GM19351 (cell line): ENCODE measurements at regions not wholly inside any gene's neighbourhood (a gene's known extent, or its start where the extent isn't known, plus 50 kb on each side); places are given as distances from the start of the nearest gene placed in this dataset.
A peak's percentile ranks its signal among the peaks of the same experiment; 100 is the strongest.

Experiments
- ATAC-seq: cut with Tn5 transposase; IDR thresholded peaks from one replicate; pipeline ENCODE4 v1.9.1; 2021; ENCODE audit warnings: mild to moderate bottlenecking, moderate library complexity; ENCODE audit not compliant: unreplicated experiment

GRCh38 chr6:150711061-150711460 is 111.4 kb downstream of the PLEKHG1 start:
- ATAC-seq: no peak

- ATAC-seq: no peak
Observed at GRCh38 chr6:150711584-150712504, 112.2 kb downstream of the PLEKHG1 start.

DNA sequence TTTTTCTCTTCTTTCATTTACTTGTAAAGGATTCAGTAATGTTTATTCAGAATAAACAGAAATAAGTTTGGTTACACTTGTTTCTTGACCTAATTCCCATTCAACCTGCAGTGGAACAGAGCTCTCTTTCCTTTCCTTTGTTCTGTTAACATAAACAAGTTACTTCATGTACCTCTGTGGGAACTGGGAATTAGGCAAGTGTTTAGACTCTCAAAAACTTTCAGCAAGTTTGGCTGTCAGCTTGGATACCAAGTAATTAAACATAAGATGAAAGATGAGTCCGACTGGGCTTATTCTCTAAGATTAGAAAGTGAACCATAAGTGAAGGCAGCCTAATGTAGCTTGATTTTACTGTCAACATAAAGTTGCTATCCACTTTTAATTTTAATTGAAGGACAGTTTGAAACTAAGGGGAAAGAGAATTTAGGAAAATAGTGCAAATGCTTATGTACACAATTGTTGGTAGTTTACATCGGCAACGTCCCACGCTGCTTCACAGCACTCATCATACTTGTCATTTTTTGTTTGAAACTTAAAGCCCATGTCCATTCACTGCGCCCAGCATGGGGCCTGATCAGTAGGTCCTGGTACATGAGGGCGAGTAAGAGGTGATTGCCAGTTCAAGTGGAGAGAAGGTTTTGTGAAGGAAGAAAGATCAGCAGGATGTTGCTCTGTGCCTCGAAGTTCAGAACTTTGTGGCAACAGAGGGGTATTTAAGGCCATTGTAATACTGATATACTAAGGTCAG is 113.0 kb downstream of the PLEKHG1 start:
- no peak for ATAC-seq

- ATAC-seq: no peak
Observed at GRCh38 chr6:150713487-150713886, 113.8 kb downstream of the PLEKHG1 start.

DNA sequence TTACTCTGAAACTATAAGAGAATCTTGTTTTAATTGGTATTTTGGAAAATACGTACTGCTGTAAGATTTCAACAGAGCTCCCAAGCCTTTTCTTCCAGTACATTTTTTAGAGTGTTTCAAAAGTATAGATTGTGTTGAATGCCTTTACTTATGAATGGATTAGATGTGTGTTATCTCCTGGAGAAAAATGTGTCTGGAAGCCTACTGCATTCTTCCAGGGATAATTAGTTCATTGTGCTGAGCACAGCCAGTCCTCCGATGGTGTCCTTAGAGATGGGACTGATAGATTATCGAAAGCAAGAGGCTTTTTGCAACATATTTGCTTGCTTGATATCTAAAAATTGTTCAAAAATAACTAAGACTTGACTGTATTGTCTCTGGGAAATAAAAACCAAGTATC is 114.2 kb downstream of the PLEKHG1 start:
- ATAC-seq: no peak

- ATAC-seq: no peak
Observed at GRCh38 chr6:150715133-150715532, 115.4 kb downstream of the PLEKHG1 start.

DNA sequence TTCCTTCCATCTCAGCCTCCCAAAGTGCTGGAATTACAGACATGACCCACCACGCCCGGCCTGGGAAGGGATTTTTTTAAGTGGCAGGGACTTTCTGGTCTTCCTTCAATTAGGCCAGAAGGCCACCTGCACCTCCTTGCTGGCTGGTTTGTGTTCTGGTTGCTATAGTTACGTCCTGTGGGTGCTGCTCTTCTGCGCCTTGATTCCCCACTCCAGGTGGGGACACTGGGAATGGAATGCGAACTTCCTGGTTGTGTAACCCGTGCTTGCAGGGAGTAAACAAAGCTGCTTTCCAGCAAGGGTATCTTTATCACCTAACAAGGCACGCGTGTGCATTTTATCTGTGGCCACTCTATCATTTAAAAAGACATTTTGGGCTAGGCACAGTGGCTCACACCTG is 117.7 kb downstream of the PLEKHG1 start:
- ATAC-seq: no peak

DNA sequence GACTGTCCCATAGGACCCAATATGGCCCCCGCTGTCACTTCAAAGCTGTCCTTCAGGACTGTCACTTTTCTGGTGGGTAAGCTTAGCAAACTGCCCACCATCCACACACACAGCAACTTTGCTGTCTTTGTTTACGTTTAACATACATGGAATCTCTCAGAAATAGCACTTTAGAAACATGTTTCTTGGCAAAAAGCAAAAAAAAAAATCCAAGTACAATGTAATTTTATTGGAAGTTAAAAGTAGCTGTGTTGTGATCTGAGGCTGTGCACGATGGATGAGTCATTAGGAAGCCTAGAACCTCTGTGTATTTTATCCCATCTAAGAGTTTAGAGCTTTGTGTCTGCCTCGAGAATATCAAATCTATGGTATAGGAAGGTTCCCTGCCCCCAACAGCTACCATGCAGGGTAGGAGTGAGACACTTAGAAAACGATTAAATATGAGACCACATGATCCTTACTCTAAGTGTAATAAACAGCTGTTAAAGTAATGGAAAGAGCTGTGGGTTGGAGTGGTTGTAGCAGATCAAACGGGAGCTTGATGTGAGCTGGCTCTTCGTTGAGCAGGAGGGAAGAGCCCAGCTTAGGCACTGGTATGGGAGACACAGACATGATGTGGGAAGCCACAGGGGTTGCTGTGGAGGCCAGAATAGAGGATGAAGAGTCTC is 119.5 kb downstream of the PLEKHG1 start:
- no peak for ATAC-seq

DNA sequence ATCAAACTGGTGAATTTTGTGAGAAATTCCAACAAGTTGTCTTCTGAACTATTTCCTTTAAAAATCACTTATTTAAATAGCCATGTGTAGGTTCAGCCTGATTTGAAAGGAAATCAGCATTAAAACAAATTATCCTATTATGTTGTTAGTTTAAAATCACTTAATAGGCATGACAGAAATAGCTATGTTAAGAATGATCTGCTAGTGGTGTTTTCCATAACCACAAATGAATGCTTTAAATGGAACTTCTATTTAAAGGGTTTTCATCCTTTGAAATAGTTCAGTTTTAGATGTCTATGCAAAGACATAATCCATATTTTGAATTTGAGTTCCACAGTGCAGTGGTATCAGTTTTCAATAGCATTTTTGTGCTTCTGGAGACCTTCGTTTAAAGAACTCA is 120.1 kb downstream of the PLEKHG1 start:
- no peak for ATAC-seq

DNA sequence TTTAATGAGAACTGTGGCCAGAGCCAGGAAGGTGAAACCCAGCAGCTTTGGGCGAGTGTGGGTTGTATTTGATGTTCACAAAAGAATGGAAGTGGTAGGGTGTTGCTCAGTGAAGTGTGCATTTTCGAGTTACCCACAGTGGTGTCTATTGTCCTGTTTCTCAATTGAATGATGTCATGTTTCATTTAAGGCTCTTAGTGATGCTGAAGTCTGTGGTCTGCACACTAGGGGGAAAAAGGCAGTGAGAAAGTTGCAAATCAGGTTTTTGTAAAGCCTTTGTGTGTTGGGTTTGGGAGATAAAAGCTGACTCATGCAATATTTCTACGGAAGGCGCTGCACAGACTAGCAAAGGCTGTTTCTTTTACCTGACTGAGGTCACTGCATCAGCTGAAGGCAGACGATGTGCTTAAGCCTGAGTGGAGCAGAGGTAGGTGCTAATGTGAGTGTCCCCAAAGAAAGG is 121.1 kb downstream of the PLEKHG1 start:
- ATAC-seq: peak; percentile 100

DNA sequence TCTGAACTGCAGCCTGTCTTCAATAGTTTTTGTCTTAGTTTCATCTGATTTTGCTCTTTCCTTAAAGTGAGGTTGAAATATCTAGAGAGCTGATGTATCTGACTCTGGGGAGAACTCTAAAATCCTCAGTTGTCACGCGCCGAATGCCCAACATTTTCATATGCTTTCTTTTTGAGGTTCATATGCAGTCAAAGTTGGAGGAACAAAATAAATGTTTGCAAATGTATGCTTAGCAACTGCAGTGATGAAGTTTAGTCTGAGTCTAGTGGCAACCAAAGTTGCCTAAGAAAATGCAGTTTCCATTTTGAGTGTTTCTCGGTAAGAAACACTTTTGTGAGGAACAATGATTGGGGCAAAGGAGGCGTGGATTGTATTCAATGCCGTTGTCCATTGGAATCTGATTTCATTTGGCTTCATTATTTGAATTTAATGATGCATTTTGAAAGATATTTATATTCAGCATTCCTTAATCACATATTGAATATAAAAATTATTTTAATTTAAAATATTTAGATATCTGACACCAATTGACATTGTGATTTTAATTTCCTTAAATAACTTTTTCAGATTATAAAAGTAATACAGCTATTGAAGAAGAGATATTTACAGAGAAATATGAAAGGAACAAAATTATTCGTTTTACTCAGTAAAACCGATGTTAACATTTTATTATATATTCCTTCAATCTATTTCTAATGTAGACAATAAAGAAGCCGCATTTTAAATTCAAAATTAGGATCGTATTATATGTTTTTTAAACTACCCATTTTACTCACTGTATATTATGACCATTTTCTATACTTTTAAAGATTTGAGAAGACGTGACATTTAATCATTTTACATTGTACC is 122.0 kb downstream of the PLEKHG1 start:
- ATAC-seq: no peak

DNA sequence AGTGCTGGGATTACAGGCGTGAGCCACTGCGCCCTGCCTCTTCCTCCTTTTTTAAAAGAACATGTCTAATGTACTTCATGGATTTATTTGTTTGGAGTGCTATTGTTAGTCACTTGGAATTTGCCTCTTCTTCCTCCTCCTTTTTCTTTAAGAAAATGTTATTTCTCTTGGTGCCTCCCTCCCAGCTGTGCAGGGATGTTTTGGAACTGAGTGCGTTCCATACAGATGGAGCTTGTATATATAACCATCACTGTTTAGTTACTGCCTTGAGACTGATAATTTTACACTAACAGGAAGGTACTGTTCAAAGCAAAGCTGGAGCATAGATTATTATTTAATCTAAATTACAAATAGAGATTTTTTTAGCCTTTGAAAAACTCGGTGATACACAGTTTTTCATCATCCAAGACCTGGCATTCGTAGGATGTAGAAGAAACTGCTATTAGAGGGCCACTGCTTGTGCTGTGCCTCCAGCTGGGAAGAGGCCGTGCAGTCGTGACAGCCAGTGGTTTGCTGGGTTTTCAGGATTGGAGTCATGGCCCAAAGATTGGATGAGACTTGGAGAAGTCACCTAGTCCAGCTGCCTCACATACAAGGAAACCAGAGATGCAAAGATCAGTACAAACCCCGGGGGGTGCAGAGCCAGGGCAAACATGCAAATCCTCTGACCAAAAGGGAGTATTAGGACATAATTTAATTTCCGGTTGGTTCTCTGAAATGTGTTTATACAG is 123.1 kb downstream of the PLEKHG1 start:
- no peak for ATAC-seq

GRCh38 chr6:150723345-150723658 is 123.6 kb downstream of the PLEKHG1 start:
- ATAC-seq: no peak

DNA sequence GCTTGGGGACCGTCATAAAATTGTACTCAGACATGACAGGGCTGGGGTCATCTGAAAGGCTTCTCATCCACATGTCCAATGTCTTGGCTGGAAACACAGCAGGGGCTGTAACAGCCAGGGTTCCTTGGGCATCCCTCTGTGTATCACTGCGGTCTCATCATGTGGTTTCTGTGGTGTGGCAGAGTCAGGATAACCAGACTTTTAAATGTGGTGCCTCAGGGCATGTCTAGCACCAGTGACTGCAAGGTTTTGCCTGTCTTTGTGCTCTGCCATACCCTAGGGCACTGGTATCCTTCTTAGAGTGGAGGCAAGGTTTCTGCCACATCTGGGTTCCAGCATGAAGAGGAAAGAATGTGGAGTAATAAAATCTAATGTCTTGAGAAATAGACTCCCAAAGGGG is 124.2 kb downstream of the PLEKHG1 start:
- no peak for ATAC-seq

- ATAC-seq: no peak
Observed at GRCh38 chr6:150725795-150726194, 126.1 kb downstream of the PLEKHG1 start.

GRCh38 chr6:150729188-150729748 is 129.6 kb downstream of the PLEKHG1 start:
- no peak for ATAC-seq

DNA sequence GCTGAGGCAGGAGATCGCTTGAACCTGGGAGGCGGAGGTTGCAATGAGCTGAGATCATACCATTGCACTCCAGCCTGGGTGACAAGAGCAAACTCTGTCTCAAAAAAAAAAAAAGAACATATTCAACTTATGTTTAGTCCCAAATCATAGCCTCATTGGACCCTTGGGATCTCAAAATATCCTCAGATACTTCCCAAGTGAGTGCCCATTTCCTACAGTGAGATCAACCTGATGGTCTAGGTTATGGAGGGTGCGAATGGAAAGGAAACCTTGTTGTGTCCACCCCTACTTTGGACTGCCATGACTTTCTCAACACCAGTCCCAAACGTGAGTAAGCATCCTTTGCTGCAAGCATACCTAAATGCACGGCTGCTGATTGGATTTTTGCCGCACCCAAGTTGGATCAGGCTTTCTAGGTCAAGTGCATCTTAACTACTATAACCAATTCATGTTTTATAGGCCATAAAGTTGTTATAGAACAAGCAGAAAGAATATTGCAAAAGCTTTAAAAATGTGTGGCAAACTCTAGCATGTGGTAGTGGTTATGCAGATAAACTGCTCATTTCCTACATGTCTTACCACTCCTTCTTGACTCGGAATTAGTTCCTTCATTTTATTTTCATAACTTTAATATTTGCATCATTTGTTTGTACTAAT is 131.2 kb downstream of the PLEKHG1 start:
- no peak for ATAC-seq

- peak; percentile 64 for ATAC-seq
Observed at GRCh38 chr6:150732765-150733539, 132.6 kb upstream of the MTHFD1L start.
